ENCODE measurements at regions not wholly inside any gene's neighbourhood (a gene's known extent, or its start where the extent isn't known, plus 50 kb on each side); places are given as distances from the start of the nearest gene placed in this dataset.

- H3K36me3 Mint-ChIP-seq = no peaks in the 10 kb centered on the region
- H3K27me3 ChIP-seq (ENCODE audit: control insufficient read depth, insufficient read depth, low read length) = no peaks in the 10 kb centered on the region
- peaks cover 0 to 2% (median 0%) of the 10 kb centered on the region in 7 donors for H3K9me3 Mint-ChIP-seq
- DNase-seq = no peak
- H3K27me3 Mint-ChIP-seq = no peaks in the 10 kb centered on the region
- H3K9me3 ChIP-seq (ENCODE audit: control insufficient read depth in 2 of 2, low read length in 2 of 2) = no peaks in the 10 kb centered on the region
- H3K4me3 ChIP-seq (ENCODE audit: low read depth, low read length) = no peak overlapping the region
- no peak overlapping the region for H3K27ac Mint-ChIP-seq
- no peak overlapping the region for H3K27ac ChIP-seq (ENCODE audit: insufficient read depth, low read length, poor library complexity, severe bottlenecking)
- no peaks in the 10 kb centered on the region for H3K4me1 ChIP-seq (ENCODE audit: control insufficient read depth, insufficient read depth, low read length, poor library complexity, severe bottlenecking)
- peaks cover 0 to 2% (median 0%) of the 10 kb centered on the region in 4 donors for H3K4me1 Mint-ChIP-seq
- H3K36me3 ChIP-seq (ENCODE audit: control insufficient read depth, insufficient read depth, low read length) = no peaks in the 10 kb centered on the region
- H3K4me3 Mint-ChIP-seq = no peak overlapping the region
- no peak for ATAC-seq (ENCODE audit: low read depth in 2 of 2)
These were observed 169.9 kb upstream of the FMR1 start for GRCh38 chrX:147741776-147742175.

- Histone ChIP-seq H3K4me1 (ENCODE audit: control insufficient read depth, insufficient read depth, low read length, poor library complexity, severe bottlenecking) (no peaks in the 10 kb centered on the region), H3K36me3 (ENCODE audit: control insufficient read depth, insufficient read depth, low read length) (no peaks in the 10 kb centered on the region), H3K27me3 (ENCODE audit: control insufficient read depth, insufficient read depth, low read length) (no peaks in the 10 kb centered on the region), H3K9me3 (ENCODE audit: control insufficient read depth in 2 of 2, low read length in 2 of 2) (no peaks in the 10 kb centered on the region), H3K4me3 (ENCODE audit: low read depth, low read length) (no peak overlapping the region), H3K27ac (ENCODE audit: insufficient read depth, low read length, poor library complexity, severe bottlenecking) (no peak overlapping the region)
- H3K27me3 Mint-ChIP-seq = no peaks in the 10 kb centered on the region
- no peak overlapping the region for H3K27ac Mint-ChIP-seq
- H3K4me1 Mint-ChIP-seq = no peaks in the 10 kb centered on the region
- H3K9me3 Mint-ChIP-seq = peaks cover 0 to 2% (median 0%) of the 10 kb centered on the region in 7 donors
- no peaks in the 10 kb centered on the region for H3K36me3 Mint-ChIP-seq
- H3K4me3 Mint-ChIP-seq = no peak overlapping the region
- DNase-seq (no peak), ATAC-seq (ENCODE audit: low read depth in 2 of 2) (no peak)
These were observed 162.4 kb upstream of the FMR1 start for GRCh38 chrX:147749308-147749707.

- Histone ChIP-seq H3K4me1 (ENCODE audit: control insufficient read depth, insufficient read depth, low read length, poor library complexity, severe bottlenecking) (no peaks in the 10 kb centered on the region), H3K9me3 (ENCODE audit: control insufficient read depth in 2 of 2, low read length in 2 of 2) (no peaks in the 10 kb centered on the region), H3K4me3 (ENCODE audit: low read depth, low read length) (no peak overlapping the region), H3K27me3 (ENCODE audit: control insufficient read depth, insufficient read depth, low read length) (no peaks in the 10 kb centered on the region), H3K27ac (ENCODE audit: insufficient read depth, low read length, poor library complexity, severe bottlenecking) (no peak overlapping the region), H3K36me3 (ENCODE audit: control insufficient read depth, insufficient read depth, low read length) (no peaks in the 10 kb centered on the region)
- Mint-ChIP-seq H3K9me3 (no peaks in the 10 kb centered on the region), H3K36me3 (no peaks in the 10 kb centered on the region), H3K27me3 (no peaks in the 10 kb centered on the region), H3K27ac (no peak overlapping the region), H3K4me3 (no peak overlapping the region), H3K4me1 (no peaks in the 10 kb centered on the region)
- ATAC-seq (ENCODE audit: low read depth in 2 of 2) = no peak
- DNase-seq = no peak
These were observed 154.0 kb upstream of the FMR1 start for GRCh38 chrX:147757750-147758149.

GRCh38 chrX:147763131-147763530 lies 148.6 kb upstream of the FMR1 start:
- no peaks in the 10 kb centered on the region for H3K36me3 Mint-ChIP-seq
- no peaks in the 10 kb centered on the region for H3K27me3 Mint-ChIP-seq
- Histone ChIP-seq H3K27me3 (ENCODE audit: control insufficient read depth, insufficient read depth, low read length) (no peaks in the 10 kb centered on the region), H3K36me3 (ENCODE audit: control insufficient read depth, insufficient read depth, low read length) (no peaks in the 10 kb centered on the region), H3K9me3 (ENCODE audit: control insufficient read depth in 2 of 2, low read length in 2 of 2) (no peaks in the 10 kb centered on the region), H3K4me3 (ENCODE audit: low read depth, low read length) (no peak overlapping the region), H3K27ac (ENCODE audit: insufficient read depth, low read length, poor library complexity, severe bottlenecking) (no peak overlapping the region), H3K4me1 (ENCODE audit: control insufficient read depth, insufficient read depth, low read length, poor library complexity, severe bottlenecking) (no peaks in the 10 kb centered on the region)
- ATAC-seq (ENCODE audit: low read depth in 2 of 2) (no peak), DNase-seq (peak in 1 of 3 donors; percentile 39)
- no peaks in the 10 kb centered on the region for H3K4me1 Mint-ChIP-seq
- H3K27ac Mint-ChIP-seq = no peak overlapping the region
- no peak overlapping the region for H3K4me3 Mint-ChIP-seq
- H3K9me3 Mint-ChIP-seq = no peaks in the 10 kb centered on the region

- H3K27me3 ChIP-seq (ENCODE audit: control insufficient read depth, insufficient read depth, low read length) = no peaks in the 10 kb centered on the region
These were observed 146.9 kb upstream of the FMR1 start for GRCh38 chrX:147764868-147765267.

GRCh38 chrX:147770858-147771257 lies 140.9 kb upstream of the FMR1 start:
- Mint-ChIP-seq H3K9me3 (no peaks in the 10 kb centered on the region), H3K27me3 (no peaks in the 10 kb centered on the region), H3K4me3 (no peak overlapping the region), H3K4me1 (no peaks in the 10 kb centered on the region), H3K27ac (no peak overlapping the region), H3K36me3 (no peaks in the 10 kb centered on the region)
- Histone ChIP-seq H3K27ac (ENCODE audit: insufficient read depth, low read length, poor library complexity, severe bottlenecking) (no peak overlapping the region), H3K4me3 (ENCODE audit: low read depth, low read length) (no peak overlapping the region), H3K27me3 (ENCODE audit: control insufficient read depth, insufficient read depth, low read length) (no peaks in the 10 kb centered on the region), H3K4me1 (ENCODE audit: control insufficient read depth, insufficient read depth, low read length, poor library complexity, severe bottlenecking) (no peaks in the 10 kb centered on the region), H3K9me3 (ENCODE audit: control insufficient read depth in 2 of 2, low read length in 2 of 2) (no peaks in the 10 kb centered on the region), H3K36me3 (ENCODE audit: control insufficient read depth, insufficient read depth, low read length) (no peaks in the 10 kb centered on the region)
- DNase-seq (no peak), ATAC-seq (ENCODE audit: low read depth in 2 of 2) (no peak)

More at GRCh38 chrX:147764868-147765267, 146.9 kb upstream of the FMR1 start:
- no peak overlapping the region for H3K4me3 Mint-ChIP-seq
- Histone ChIP-seq H3K9me3 (ENCODE audit: control insufficient read depth in 2 of 2, low read length in 2 of 2) (no peaks in the 10 kb centered on the region), H3K4me3 (ENCODE audit: low read depth, low read length) (no peak overlapping the region), H3K4me1 (ENCODE audit: control insufficient read depth, insufficient read depth, low read length, poor library complexity, severe bottlenecking) (no peaks in the 10 kb centered on the region), H3K36me3 (ENCODE audit: control insufficient read depth, insufficient read depth, low read length) (no peaks in the 10 kb centered on the region), H3K27ac (ENCODE audit: insufficient read depth, low read length, poor library complexity, severe bottlenecking) (no peak overlapping the region)
- H3K4me1 Mint-ChIP-seq = no peaks in the 10 kb centered on the region
- no peak for DNase-seq
- H3K27me3 Mint-ChIP-seq = no peaks in the 10 kb centered on the region
- H3K9me3 Mint-ChIP-seq = no peaks in the 10 kb centered on the region
- ATAC-seq (ENCODE audit: low read depth in 2 of 2) = no peak
- no peaks in the 10 kb centered on the region for H3K36me3 Mint-ChIP-seq
- H3K27ac Mint-ChIP-seq = no peak overlapping the region

- ATAC-seq (ENCODE audit: low read depth in 2 of 2) (no peak), DNase-seq (no peak)
- H3K9me3 Mint-ChIP-seq = peaks cover 0 to 2% (median 0%) of the 10 kb centered on the region in 7 donors
- peak overlapping the region in 1 of 3 donors; percentile 20 for H3K27ac Mint-ChIP-seq
- no peaks in the 10 kb centered on the region for H3K4me1 ChIP-seq (ENCODE audit: control insufficient read depth, insufficient read depth, low read length, poor library complexity, severe bottlenecking)
- no peaks in the 10 kb centered on the region for H3K9me3 ChIP-seq (ENCODE audit: control insufficient read depth in 2 of 2, low read length in 2 of 2)
- H3K36me3 ChIP-seq (ENCODE audit: control insufficient read depth, insufficient read depth, low read length) = no peaks in the 10 kb centered on the region
- no peak overlapping the region for H3K4me3 ChIP-seq (ENCODE audit: low read depth, low read length)
- no peaks in the 10 kb centered on the region for H3K27me3 Mint-ChIP-seq
- H3K4me3 Mint-ChIP-seq = no peak overlapping the region
- no peaks in the 10 kb centered on the region for H3K4me1 Mint-ChIP-seq
- no peaks in the 10 kb centered on the region for H3K27me3 ChIP-seq (ENCODE audit: control insufficient read depth, insufficient read depth, low read length)
- no peak overlapping the region for H3K27ac ChIP-seq (ENCODE audit: insufficient read depth, low read length, poor library complexity, severe bottlenecking)
- H3K36me3 Mint-ChIP-seq = no peaks in the 10 kb centered on the region
These were observed 134.7 kb upstream of the FMR1 start for GRCh38 chrX:147776988-147777387.

GRCh38 chrX:147779173-147779572 lies 132.5 kb upstream of the FMR1 start:
- Mint-ChIP-seq H3K4me1 (no peaks in the 10 kb centered on the region), H3K4me3 (no peak overlapping the region), H3K36me3 (no peaks in the 10 kb centered on the region), H3K9me3 (peaks cover 0 to 2% (median 0%) of the 10 kb centered on the region in 7 donors), H3K27me3 (no peaks in the 10 kb centered on the region), H3K27ac (no peak overlapping the region)
- Histone ChIP-seq H3K4me1 (ENCODE audit: control insufficient read depth, insufficient read depth, low read length, poor library complexity, severe bottlenecking) (no peaks in the 10 kb centered on the region), H3K27me3 (ENCODE audit: control insufficient read depth, insufficient read depth, low read length) (no peaks in the 10 kb centered on the region), H3K4me3 (ENCODE audit: low read depth, low read length) (no peak overlapping the region), H3K36me3 (ENCODE audit: control insufficient read depth, insufficient read depth, low read length) (no peaks in the 10 kb centered on the region), H3K9me3 (ENCODE audit: control insufficient read depth in 2 of 2, low read length in 2 of 2) (no peaks in the 10 kb centered on the region), H3K27ac (ENCODE audit: insufficient read depth, low read length, poor library complexity, severe bottlenecking) (no peak overlapping the region)
- no peak for ATAC-seq (ENCODE audit: low read depth in 2 of 2)
- DNase-seq = peak in 1 of 3 donors; percentile 37
